Activated gamma-delta T cell treated with Interleukin-2 at 50 U/mL for 16 hours (primary cell): ENCODE measurements at regions not wholly inside any gene's neighbourhood (a gene's known extent, or its start where the extent isn't known, plus 50 kb on each side); places are given as distances from the start of the nearest gene placed in this dataset.

Experiments used
- DNase-seq: peaks from one replicate; pipeline ENCODE4 v3.0.0-alpha.2; 2020

DNA sequence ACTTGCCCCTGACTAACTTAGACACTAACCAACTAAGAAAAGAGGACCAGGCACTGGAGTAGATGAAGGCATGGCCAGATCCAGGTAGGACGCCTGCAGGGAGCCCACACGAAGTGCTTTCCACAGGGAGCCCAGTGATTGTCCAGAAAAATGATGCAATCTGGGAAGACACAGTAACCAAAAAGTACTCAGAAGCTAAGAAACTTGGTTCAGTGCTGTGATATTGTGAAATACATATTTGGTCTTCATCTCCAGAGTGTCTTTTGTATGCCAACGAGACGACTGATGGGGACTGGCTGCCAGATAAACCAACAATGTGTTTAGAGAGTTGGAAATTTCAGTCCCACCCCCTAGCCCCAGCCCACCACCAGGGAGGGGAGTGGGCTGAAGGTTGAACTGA, 135.0 kb downstream of the SP3 start:
- DNase-seq = no peak

DNA sequence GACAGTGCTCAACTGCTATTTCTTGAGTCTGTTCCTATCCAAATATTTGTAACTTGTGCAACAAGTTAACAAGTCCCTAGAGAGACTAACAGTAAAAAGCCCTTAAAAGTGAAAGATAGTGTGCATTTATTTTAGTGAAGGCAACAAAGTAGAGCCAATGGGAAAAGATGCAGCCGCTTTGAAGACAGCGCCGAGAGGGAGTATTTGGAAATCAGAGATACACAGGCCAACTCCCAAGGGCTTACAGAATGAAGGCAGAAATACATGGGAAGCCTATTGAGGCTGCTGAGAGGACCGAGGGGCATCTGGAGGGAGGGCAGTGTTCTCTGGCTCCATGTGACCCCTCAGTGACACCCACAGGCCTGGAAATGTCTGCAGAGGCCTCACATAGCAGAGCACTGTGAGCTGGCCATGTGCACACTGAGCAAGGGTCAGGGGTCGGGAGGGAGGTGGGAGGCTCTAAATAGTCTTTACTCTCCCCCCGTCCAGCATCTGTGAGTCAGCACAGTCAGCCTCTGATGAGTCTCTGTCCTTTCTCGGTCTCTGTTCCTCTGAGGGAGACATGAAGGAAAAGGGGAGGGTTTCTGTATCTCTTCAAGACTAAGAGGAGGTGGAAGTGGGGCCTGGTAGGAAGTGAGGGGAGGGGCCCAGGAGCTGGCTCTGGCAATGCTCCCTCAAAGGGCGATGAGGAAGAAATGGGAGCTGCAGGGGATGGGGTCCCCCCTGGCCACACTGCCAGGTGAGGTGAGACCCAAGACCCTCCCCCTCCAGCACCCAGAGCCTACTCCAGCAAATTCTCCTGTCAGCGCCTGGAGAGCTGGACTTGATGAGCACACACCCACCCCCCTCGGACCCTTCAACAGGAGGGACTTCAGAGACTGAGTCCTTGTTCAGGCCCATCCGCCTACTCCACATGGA, 133.6 kb downstream of the SP3 start:
- no peak for DNase-seq

DNA sequence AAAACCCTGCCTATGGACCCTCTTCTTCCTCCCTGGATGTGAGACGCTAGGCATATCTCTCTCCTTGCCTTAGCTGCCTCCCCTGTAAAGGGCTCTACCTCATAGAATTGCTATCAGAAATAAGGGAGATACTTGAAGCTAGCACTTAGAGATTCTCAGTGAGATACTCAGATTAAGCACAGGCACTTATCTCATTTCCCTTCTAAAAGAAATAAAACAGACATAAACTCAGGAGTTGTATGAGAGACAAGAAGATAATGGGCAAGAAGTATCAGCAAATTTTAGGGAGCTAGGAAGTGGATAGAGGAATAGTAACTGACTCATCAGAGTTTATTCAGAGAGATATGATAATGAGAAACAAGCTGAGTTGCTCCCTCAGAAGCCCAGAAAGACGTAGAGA, 131.0 kb downstream of the SP3 start:
- no peak for DNase-seq

DNA sequence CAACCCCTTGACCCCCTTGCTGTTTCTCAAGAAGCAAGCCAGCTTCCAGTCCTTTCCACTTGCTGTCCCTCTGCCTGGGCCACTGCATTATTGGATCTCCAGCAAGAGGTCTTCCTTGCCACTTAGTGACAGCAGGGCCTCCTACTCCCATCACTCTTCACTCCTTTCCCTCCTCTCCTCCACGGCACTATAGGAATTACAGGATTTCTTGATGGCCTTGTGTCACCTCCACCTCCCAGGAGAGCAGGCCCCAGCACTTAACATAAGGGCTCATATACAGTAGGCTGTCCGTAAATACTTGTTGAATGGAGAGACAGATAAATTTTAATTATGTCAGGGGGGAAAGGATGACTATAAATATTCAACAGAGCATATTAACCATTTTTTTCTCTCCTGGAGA, 129.4 kb downstream of the SP3 start:
- no peak for DNase-seq

DNA sequence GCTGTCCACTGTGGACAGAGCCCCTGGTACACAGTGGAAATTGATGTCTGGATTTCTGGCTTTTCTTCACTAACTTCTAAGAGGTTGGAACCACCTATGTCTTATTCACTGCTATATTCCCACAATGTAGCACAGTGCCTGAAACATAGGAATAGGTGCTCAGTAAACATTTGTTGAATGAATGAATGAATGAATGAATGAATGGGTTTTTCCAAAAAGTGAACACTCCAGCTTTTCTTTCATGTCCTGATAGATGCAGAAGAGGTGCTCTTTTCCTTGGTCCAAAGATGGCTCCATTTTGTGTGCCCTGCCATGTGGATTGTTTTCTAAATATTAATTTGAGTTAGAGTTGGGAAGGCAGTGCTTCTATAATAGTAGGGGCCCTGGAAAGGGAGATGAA, 124.1 kb downstream of the SP3 start:
- DNase-seq = no peak

GRCh38 chr2:173843526-173843925, 121.6 kb downstream of the SP3 start:
- DNase-seq = no peak

DNA sequence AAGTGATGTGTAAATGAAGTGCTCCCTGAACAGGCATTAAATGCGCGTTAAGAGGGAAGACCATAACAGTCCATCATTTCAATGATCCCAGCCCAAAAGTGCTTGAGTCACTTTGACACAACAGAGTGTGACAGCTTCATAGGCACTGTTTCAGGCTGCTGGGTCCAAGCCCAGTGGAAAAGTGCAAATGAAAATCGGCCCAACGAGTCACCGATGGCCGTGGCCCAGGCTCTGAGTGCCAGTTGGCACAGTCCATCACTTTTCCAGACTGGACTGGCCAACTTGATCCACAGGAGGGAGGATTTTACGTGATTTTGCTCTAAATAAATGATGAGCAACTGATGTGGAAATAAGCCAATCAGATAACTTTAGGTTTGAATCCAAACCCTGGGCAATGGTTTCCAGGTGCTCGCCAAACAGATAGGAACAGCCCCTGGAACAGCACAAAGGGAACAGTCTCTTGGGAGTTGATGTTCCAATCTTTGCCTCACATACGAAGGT, 114.0 kb downstream of the SP3 start:
- no peak for DNase-seq

DNA sequence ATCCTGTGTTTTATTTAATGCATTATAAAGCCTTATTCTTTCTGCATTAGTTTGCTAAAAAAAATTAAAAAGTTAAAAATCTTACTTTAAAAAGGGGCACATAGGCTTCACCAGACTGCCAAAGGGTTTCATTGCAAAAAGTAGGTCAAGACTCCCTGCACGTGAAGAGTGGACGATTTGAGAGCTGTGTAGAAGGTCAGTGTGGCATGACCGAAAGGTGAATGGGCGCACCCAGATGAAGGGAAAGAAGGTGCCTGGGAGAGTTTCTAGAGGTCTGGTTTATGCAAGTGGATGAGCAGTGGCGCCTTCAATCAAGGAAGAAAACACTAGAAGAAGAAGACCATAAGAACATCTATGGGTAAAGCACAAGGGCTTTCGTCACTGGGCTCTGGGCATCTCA, 111.0 kb downstream of the SP3 start:
- no peak for DNase-seq

DNA sequence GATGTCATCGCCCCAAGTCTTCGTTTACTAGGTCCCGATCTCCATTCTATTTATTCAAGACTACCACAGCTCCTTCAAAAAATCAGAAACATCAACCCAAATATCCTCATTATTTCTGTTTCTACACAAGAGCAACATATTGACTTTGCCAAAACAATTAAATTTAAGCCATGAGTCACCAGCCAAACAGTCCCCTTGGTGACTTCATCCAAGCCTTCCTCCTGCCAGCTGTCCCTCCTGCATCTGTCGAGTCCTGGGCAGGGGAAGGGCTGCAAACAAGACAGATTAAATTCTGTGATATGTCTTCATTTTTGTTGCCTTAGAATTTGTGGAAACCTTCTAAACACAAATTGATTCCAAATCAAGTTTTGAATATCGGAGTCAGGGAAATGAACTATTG, 110.3 kb downstream of the SP3 start:
- no peak for DNase-seq

DNA sequence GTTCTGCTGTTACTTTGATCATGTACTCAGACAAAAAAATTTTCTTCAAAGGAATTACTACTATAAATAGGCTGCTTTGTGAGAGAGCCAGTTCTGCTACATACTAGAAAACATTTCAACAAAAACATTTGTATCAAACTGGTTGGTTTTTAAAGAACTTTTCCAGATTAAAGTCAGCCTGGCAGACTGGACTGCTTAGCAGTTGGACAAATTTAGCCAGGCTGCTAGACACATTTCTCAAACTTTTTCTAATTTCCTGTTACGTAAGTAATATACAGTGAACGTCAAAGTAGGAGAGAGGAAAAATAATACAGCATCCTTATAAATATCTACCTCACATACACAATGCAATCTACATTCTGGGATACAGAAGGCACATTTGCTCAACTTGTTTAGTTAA, 109.5 kb downstream of the SP3 start:
- no peak for DNase-seq
